IPS-15b (cell line): ENCODE measurements at regions not wholly inside any gene's neighbourhood (a gene's known extent, or its start where the extent isn't known, plus 50 kb on each side); places are given as distances from the start of the nearest gene placed in this dataset.
"Not testable (repeated sequence)": the region's sequence is repeated elsewhere in the genome, so short reads cannot be mapped to it uniquely, and the experiment has no call there.

Experiments used
- H3K27me3 ChIP-seq: one replicate; pipeline ENCODE4 v1.6.1; 2013; ENCODE audit warnings: low read length; ENCODE audit not compliant: control insufficient read depth, insufficient read depth
- H3K36me3 ChIP-seq: one replicate; pipeline ENCODE4 v1.6.1; 2013; ENCODE audit warnings: low read length; ENCODE audit not compliant: control insufficient read depth, insufficient read depth
- H3K4me1 ChIP-seq: one replicate; pipeline ENCODE4 v1.6.1; 2013; ENCODE audit warnings: mild to moderate bottlenecking, low read length; ENCODE audit not compliant: control insufficient read depth, insufficient read depth
- H3K4me3 ChIP-seq: one replicate; pipeline ENCODE4 v1.5.1; 2013; ENCODE audit warnings: low read depth, low read length
- H3K9ac ChIP-seq: one replicate; pipeline ENCODE4 v1.6.1; 2013; ENCODE audit warnings: low read depth, mild to moderate bottlenecking, low read length
- H3K9me3 ChIP-seq: one replicate; pipeline ENCODE4 v1.6.1; 2013; ENCODE audit warnings: mild to moderate bottlenecking, low read length; ENCODE audit not compliant: control insufficient read depth, insufficient read depth

GRCh38 chr5:67903656-67904055, 311.9 kb upstream of the PIK3R1 start:
- no peak overlapping the region for H3K9ac ChIP-seq
- no peaks in the 10 kb centered on the region for H3K4me1 ChIP-seq
- no peaks in the 10 kb centered on the region for H3K9me3 ChIP-seq
- no peak overlapping the region for H3K4me3 ChIP-seq
- no peaks in the 10 kb centered on the region for H3K27me3 ChIP-seq
- H3K36me3 ChIP-seq = no peaks in the 10 kb centered on the region

GRCh38 chr5:67903121-67903520, 312.4 kb upstream of the PIK3R1 start:
- H3K9me3 ChIP-seq = no peaks in the 10 kb centered on the region
- H3K27me3 ChIP-seq = no peaks in the 10 kb centered on the region
- H3K9ac ChIP-seq = no peak overlapping the region
- H3K4me3 ChIP-seq = no peak overlapping the region
- H3K4me1 ChIP-seq = no peaks in the 10 kb centered on the region
- no peaks in the 10 kb centered on the region for H3K36me3 ChIP-seq

- no peaks in the 10 kb centered on the region for H3K9me3 ChIP-seq
- no peak overlapping the region for H3K9ac ChIP-seq
- H3K36me3 ChIP-seq = no peaks in the 10 kb centered on the region
- H3K4me3 ChIP-seq = no peak overlapping the region
- H3K27me3 ChIP-seq = no peaks in the 10 kb centered on the region
- H3K4me1 ChIP-seq = no peaks in the 10 kb centered on the region
These were observed 313.1 kb upstream of the PIK3R1 start for GRCh38 chr5:67902497-67902830.

- no peaks in the 10 kb centered on the region for H3K36me3 ChIP-seq
- no peaks in the 10 kb centered on the region for H3K4me1 ChIP-seq
- no peak overlapping the region for H3K9ac ChIP-seq
- H3K4me3 ChIP-seq = no peak overlapping the region
- H3K27me3 ChIP-seq = no peaks in the 10 kb centered on the region
- H3K9me3 ChIP-seq = no peaks in the 10 kb centered on the region
These were observed 313.6 kb upstream of the PIK3R1 start for GRCh38 chr5:67901814-67902496.

- H3K36me3 ChIP-seq = no peaks in the 10 kb centered on the region
- H3K4me1 ChIP-seq = no peaks in the 10 kb centered on the region
- H3K9ac ChIP-seq = no peak overlapping the region
- no peaks in the 10 kb centered on the region for H3K9me3 ChIP-seq
- no peak overlapping the region for H3K4me3 ChIP-seq
- no peaks in the 10 kb centered on the region for H3K27me3 ChIP-seq
These were observed 315.0 kb upstream of the PIK3R1 start for GRCh38 chr5:67900514-67900913.

GRCh38 chr5:67897980-67898379, 317.6 kb upstream of the PIK3R1 start:
- no peaks in the 10 kb centered on the region for H3K4me1 ChIP-seq
- no peaks in the 10 kb centered on the region for H3K27me3 ChIP-seq
- H3K4me3 ChIP-seq = no peak overlapping the region
- no peaks in the 10 kb centered on the region for H3K36me3 ChIP-seq
- H3K9me3 ChIP-seq = no peaks in the 10 kb centered on the region
- H3K9ac ChIP-seq = no peak overlapping the region

GRCh38 chr5:67897431-67897830, 318.1 kb upstream of the PIK3R1 start:
- no peaks in the 10 kb centered on the region for H3K36me3 ChIP-seq
- H3K27me3 ChIP-seq = no peaks in the 10 kb centered on the region
- no peak overlapping the region for H3K9ac ChIP-seq
- no peaks in the 10 kb centered on the region for H3K4me1 ChIP-seq
- H3K9me3 ChIP-seq = no peaks in the 10 kb centered on the region
- no peak overlapping the region for H3K4me3 ChIP-seq

- H3K27me3 ChIP-seq = no peaks in the 10 kb centered on the region
- no peaks in the 10 kb centered on the region for H3K9me3 ChIP-seq
- H3K9ac ChIP-seq = no peak overlapping the region
- H3K4me3 ChIP-seq = no peak overlapping the region
- H3K36me3 ChIP-seq = no peaks in the 10 kb centered on the region
- H3K4me1 ChIP-seq = no peaks in the 10 kb centered on the region
These were observed 318.6 kb upstream of the PIK3R1 start for GRCh38 chr5:67896930-67897313.

- Histone ChIP-seq H3K4me3 (no peak overlapping the region), H3K36me3 (no peaks in the 10 kb centered on the region), H3K4me1 (no peaks in the 10 kb centered on the region), H3K9me3 (no peaks in the 10 kb centered on the region), H3K9ac (no peak overlapping the region), H3K27me3 (no peaks in the 10 kb centered on the region)
These were observed 319.1 kb upstream of the PIK3R1 start for GRCh38 chr5:67896311-67896929.

- H3K4me3 ChIP-seq, H3K9me3 ChIP-seq, H3K4me1 ChIP-seq, H3K27me3 ChIP-seq, H3K9ac ChIP-seq, H3K36me3 ChIP-seq: not testable (repeated sequence)
These were observed 325.7 kb upstream of the PIK3R1 start for GRCh38 chr5:67889870-67890269.

GRCh38 chr5:67887748-67888161, 327.8 kb upstream of the PIK3R1 start:
- H3K4me1 ChIP-seq = peaks cover 2% of the 10 kb centered on the region
- H3K9me3 ChIP-seq = no peaks in the 10 kb centered on the region
- H3K4me3 ChIP-seq = no peak overlapping the region
- H3K27me3 ChIP-seq = no peaks in the 10 kb centered on the region
- no peak overlapping the region for H3K9ac ChIP-seq
- no peaks in the 10 kb centered on the region for H3K36me3 ChIP-seq

GRCh38 chr5:67886761-67887160, 328.8 kb upstream of the PIK3R1 start:
- no peak overlapping the region for H3K9ac ChIP-seq
- H3K9me3 ChIP-seq = no peaks in the 10 kb centered on the region
- no peak overlapping the region for H3K4me3 ChIP-seq
- no peaks in the 10 kb centered on the region for H3K27me3 ChIP-seq
- peaks cover 2% of the 10 kb centered on the region for H3K4me1 ChIP-seq
- H3K36me3 ChIP-seq = no peaks in the 10 kb centered on the region
